ENCODE measurements at regions not wholly inside any gene's neighbourhood (a gene's known extent, or its start where the extent isn't known, plus 50 kb on each side); places are given as distances from the start of the nearest gene placed in this dataset.

GRCh38 chr4:81337211-81337610, 122.2 kb upstream of the PRKG2 start:
- Histone ChIP-seq H3K4me3 (ENCODE audit: low read depth, low read length) (no peak overlapping the region), H3K27ac (ENCODE audit: extremely low read depth, low read depth, low read length) (no peak overlapping the region), H3K9me3 (ENCODE audit: control insufficient read depth, insufficient read depth, low read depth, low read length) (no peaks in the 10 kb centered on the region), H3K36me3 (ENCODE audit: control insufficient read depth in 2 of 2, insufficient read depth in 1 of 2, low read length in 2 of 2) (no peaks in the 10 kb centered on the region), H3K4me1 (ENCODE audit: control insufficient read depth, insufficient read depth, low read length) (no peaks in the 10 kb centered on the region)
- TF ChIP-seq ZNF513 (tag by site-specific recombination; IDR thresholded peaks at IDR 0.05) (no peak), ZNF157 (tag by site-specific recombination; IDR thresholded peaks at IDR 0.05) (no peak), ZNF274 (IDR thresholded peaks at IDR 0.05; ENCODE audit: low read length) (no peak), ZNF274 (tag by site-specific recombination; IDR thresholded peaks at IDR 0.05; ENCODE audit: borderline replicate concordance) (no peak), ZNF677 (tag by site-specific recombination; IDR thresholded peaks at IDR 0.05) (no peak), ZNF335 (tag by site-specific recombination; conservative IDR thresholded peaks at IDR 0.05) (no peak), ZNF121 (tag by site-specific recombination; IDR thresholded peaks at IDR 0.05) (no peak)
- TF ChIP-seq, protein P1, sequence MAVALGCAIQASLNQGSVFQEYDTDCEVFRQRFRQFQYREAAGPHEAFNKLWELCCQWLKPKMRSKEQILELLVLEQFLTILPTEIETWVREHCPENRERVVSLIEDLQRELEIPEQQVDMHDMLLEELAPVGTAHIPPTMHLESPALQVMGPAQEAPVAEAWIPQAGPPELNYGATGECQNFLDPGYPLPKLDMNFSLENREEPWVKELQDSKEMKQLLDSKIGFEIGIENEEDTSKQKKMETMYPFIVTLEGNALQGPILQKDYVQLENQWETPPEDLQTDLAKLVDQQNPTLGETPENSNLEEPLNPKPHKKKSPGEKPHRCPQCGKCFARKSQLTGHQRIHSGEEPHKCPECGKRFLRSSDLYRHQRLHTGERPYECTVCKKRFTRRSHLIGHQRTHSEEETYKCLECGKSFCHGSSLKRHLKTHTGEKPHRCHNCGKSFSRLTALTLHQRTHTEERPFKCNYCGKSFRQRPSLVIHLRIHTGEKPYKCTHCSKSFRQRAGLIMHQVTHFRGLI (tag by site-specific recombination; IDR thresholded peaks at IDR 0.05): no peak
- TF ChIP-seq, protein P2, sequence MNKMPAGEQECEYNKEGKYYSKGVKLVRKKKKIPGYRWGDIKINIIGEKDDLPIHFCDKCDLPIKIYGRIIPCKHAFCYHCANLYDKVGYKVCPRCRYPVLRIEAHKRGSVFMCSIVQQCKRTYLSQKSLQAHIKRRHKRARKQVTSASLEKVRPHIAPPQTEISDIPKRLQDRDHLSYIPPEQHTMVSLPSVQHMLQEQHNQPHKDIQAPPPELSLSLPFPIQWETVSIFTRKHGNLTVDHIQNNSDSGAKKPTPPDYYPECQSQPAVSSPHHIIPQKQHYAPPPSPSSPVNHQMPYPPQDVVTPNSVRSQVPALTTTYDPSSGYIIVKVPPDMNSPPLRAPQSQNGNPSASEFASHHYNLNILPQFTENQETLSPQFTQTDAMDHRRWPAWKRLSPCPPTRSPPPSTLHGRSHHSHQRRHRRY (tag by site-specific recombination; IDR thresholded peaks at IDR 0.05): no peak
- TF ChIP-seq, protein P3, sequence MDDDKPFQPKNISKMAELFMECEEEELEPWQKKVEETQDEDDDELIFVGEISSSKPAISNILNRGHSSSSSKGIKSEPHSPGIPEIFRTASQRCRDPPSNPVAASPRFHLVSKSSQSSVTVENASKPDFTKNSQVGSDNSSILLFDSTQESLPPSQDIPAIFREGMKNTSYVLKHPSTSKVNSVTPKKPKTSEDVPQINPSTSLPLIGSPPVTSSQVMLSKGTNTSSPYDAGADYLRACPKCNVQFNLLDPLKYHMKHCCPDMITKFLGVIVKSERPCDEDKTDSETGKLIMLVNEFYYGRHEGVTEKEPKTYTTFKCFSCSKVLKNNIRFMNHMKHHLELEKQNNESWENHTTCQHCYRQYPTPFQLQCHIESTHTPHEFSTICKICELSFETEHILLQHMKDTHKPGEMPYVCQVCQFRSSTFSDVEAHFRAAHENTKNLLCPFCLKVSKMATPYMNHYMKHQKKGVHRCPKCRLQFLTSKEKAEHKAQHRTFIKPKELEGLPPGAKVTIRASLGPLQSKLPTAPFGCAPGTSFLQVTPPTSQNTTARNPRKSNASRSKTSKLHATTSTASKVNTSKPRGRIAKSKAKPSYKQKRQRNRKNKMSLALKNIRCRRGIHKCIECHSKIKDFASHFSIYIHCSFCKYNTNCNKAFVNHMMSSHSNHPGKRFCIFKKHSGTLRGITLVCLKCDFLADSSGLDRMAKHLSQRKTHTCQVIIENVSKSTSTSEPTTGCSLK (tag by site-specific recombination; IDR thresholded peaks at IDR 0.05): no peak
- CTCF ChIA-PET: interaction anchor here (1.0 kb wide), 1 partner anchor 15 kb away, joined by 4 read pairs; no protein-coding TSS in a partner anchor
- POLR2A ChIA-PET: no interaction called here

DNA sequence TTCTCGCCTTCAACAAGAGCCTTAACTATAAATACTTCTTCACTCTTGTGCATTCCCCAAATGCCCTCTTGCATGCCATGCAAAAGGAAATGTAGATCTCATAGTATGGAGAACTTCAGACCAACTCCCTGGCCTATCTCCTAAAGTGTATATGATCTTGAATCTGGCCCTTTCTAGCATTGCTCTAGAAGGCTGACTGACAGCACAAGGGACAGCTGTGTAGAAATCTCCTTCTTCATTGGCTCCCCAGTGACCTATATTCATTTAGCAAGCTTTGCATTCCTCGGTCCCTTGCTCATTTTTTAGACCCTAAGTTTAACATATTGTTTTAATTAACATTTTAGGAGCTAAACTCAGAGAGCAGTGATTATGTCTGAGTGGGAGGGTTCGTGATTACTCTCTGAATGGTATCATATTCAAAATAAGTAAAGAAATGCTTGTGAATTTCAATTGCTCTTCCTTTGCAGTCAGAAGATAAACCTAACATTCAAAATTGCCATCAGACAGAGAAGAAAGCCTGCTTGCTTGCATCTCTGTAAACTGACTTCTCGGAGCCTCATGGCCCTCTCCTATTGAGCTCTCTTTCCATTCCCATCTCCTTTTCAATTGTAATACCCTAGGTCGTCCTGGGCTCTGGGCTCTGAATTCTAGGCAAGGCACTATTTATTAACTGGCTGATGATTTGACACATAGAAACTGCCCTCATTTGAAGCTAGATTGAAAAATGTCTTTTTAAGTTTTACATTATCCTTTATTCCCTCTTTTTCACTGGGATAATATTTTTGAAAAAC, 120.3 kb upstream of the PRKG2 start:
- CTCF ChIA-PET: no interaction called here
- POLR2A ChIA-PET: no interaction called here
- no peak for TF ChIP-seq SALL2 (tag by site-specific recombination; IDR thresholded peaks at IDR 0.05; ENCODE audit: borderline replicate concordance)
- TF ChIP-seq, protein P4, sequence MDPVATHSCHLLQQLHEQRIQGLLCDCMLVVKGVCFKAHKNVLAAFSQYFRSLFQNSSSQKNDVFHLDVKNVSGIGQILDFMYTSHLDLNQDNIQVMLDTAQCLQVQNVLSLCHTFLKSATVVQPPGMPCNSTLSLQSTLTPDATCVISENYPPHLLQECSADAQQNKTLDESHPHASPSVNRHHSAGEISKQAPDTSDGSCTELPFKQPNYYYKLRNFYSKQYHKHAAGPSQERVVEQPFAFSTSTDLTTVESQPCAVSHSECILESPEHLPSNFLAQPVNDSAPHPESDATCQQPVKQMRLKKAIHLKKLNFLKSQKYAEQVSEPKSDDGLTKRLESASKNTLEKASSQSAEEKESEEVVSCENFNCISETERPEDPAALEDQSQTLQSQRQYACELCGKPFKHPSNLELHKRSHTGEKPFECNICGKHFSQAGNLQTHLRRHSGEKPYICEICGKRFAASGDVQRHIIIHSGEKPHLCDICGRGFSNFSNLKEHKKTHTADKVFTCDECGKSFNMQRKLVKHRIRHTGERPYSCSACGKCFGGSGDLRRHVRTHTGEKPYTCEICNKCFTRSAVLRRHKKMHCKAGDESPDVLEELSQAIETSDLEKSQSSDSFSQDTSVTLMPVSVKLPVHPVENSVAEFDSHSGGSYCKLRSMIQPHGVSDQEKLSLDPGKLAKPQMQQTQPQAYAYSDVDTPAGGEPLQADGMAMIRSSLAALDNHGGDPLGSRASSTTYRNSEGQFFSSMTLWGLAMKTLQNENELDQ (tag by site-specific recombination; IDR thresholded peaks at IDR 0.05; ENCODE audit: low read depth): no peak
- no peak for TF ChIP-seq ZNF558 (tag by site-specific recombination; IDR thresholded peaks at IDR 0.05)
- no peak for TF ChIP-seq YY1 (tag by site-specific recombination; IDR thresholded peaks at IDR 0.05)
- TF ChIP-seq ZNF658 (tag by site-specific recombination; IDR thresholded peaks at IDR 0.05): no peak
- no peak for TF ChIP-seq SP3 (tag by site-specific recombination; IDR thresholded peaks at IDR 0.05)
- TF ChIP-seq ZNF202 (tag by site-specific recombination; IDR thresholded peaks at IDR 0.05; ENCODE audit: borderline replicate concordance): no peak
- no peak for TF ChIP-seq ZNF266 (tag by site-specific recombination; IDR thresholded peaks at IDR 0.05; ENCODE audit: low read depth)
- no peak for TF ChIP-seq ZNF837 (tag by site-specific recombination; IDR thresholded peaks at IDR 0.05)
- TF ChIP-seq ZNF768 (tag by site-specific recombination; IDR thresholded peaks at IDR 0.05): no peak
- TF ChIP-seq ZSCAN30 (tag by site-specific recombination; IDR thresholded peaks at IDR 0.05): no peak
- TF ChIP-seq ZNF488 (tag by site-specific recombination; IDR thresholded peaks at IDR 0.05): no peak
- TF ChIP-seq ZNF544 (tag by site-specific recombination; IDR thresholded peaks at IDR 0.05): no peak
- no peak for TF ChIP-seq ZSCAN23 (tag by site-specific recombination; IDR thresholded peaks at IDR 0.05)
- TF ChIP-seq ZNF114 (tag by site-specific recombination; IDR thresholded peaks at IDR 0.05): no peak
- no peak for TF ChIP-seq KLF1 (tag by site-specific recombination; IDR thresholded peaks at IDR 0.05)

More for the DNA sequence above, 120.3 kb upstream of the PRKG2 start:
- Histone ChIP-seq H3K9me3 (ENCODE audit: control insufficient read depth, insufficient read depth, low read depth, low read length) (no peaks in the 10 kb centered on the region), H3K4me3 (ENCODE audit: low read depth, low read length) (no peak overlapping the region), H3K36me3 (ENCODE audit: control insufficient read depth in 2 of 2, insufficient read depth in 1 of 2, low read length in 2 of 2) (no peaks in the 10 kb centered on the region), H3K27ac (ENCODE audit: extremely low read depth, low read depth, low read length) (no peak overlapping the region), H3K4me1 (ENCODE audit: control insufficient read depth, insufficient read depth, low read length) (no peaks in the 10 kb centered on the region)

Measured in HEK293 (cell line).